Caco-2 (cell line): ENCODE measurements at regions not wholly inside any gene's neighbourhood (a gene's known extent, or its start where the extent isn't known, plus 50 kb on each side); places are given as distances from the start of the nearest gene placed in this dataset.

Experiments used
- BruUV-seq: library from RNA; stranded (reverse); fragments of 400-500 nt; replicated peaks from 2 replicates; lab custom pipeline; 2021; lab: Mats Ljungman, UMichigan
- CTCF ChIA-PET: fragments of 300-600 bp; sonication (Branson Sonifier 250); formaldehyde crosslinking; loops from one replicate; lab custom pipeline; 2022; ENCODE audit warnings: antibody characterized with exemption; lab: Charles Lee
- POLR2A ChIA-PET: fragments of 300-600 bp; sonication (Branson Sonifier 250); formaldehyde crosslinking; loops from one replicate; lab custom pipeline; 2022; ENCODE audit warnings: antibody characterized with exemption; lab: Charles Lee
- DNase-seq, 2 experiments: peaks; one replicate each; pipeline versions ENCODE4 v3.0.0 to v3.0.0-alpha.2; 2020 to 2022
- H3K27me3 ChIP-seq: replicated peaks from 2 replicates; pipeline ENCODE4 v1.6.0; 2011; ENCODE audit warnings: low read length; ENCODE audit not compliant: control insufficient read depth, insufficient read depth
- H3K36me3 ChIP-seq: 2 replicates; pipeline ENCODE4 v1.5.1; 2011; ENCODE audit warnings: low read length; ENCODE audit not compliant: control insufficient read depth, insufficient read depth
- H3K4me1 ChIP-seq: fragments of 250-450 bp; sonication (Bioruptor Pico); 2 replicates; pipeline ENCODE4 v1.5.1; 2020; ENCODE audit warnings: mild to moderate bottlenecking
- H3K4me3 ChIP-seq: 2 replicates; pipeline ENCODE4 v1.5.1; 2011; ENCODE audit warnings: low read depth, mild to moderate bottlenecking, control low read depth, low read length
- H3K9me3 ChIP-seq: fragments of 250-450 bp; sonication (Bioruptor Pico); 2 replicates; pipeline ENCODE4 v1.5.1; 2020; ENCODE audit warnings: mild to moderate bottlenecking, moderate library complexity
- H3K27ac Mint-ChIP-seq: one replicate; pipeline ENCODE4 v1.8.0; 2022; ENCODE audit warnings: mixed read lengths; ENCODE audit not compliant: unreplicated experiment
- H3K27me3 Mint-ChIP-seq: one replicate; pipeline ENCODE4 v1.8.0; 2022; ENCODE audit warnings: mixed read lengths; ENCODE audit not compliant: insufficient read depth, unreplicated experiment
- H3K36me3 Mint-ChIP-seq: one replicate; pipeline ENCODE4 v1.8.0; 2022; ENCODE audit warnings: mild to moderate bottlenecking, mixed read lengths; ENCODE audit not compliant: insufficient read depth, unreplicated experiment
- H3K4me1 Mint-ChIP-seq: one replicate; pipeline ENCODE4 v1.8.0; 2022; ENCODE audit warnings: low read depth, mixed read lengths; ENCODE audit not compliant: unreplicated experiment
- H3K4me3 Mint-ChIP-seq: one replicate; pipeline ENCODE4 v1.8.0; 2022; ENCODE audit warnings: mild to moderate bottlenecking, moderate library complexity, mixed read lengths; ENCODE audit not compliant: unreplicated experiment
- H3K9me3 Mint-ChIP-seq: one replicate; pipeline ENCODE4 v1.8.0; 2022; ENCODE audit warnings: mixed read lengths; ENCODE audit not compliant: unreplicated experiment
- CTCF ChIP-seq, 2 experiments: fragments of 200-600 bp in 1 of 2; IDR thresholded peaks; 1 replicate in 1 of 2; 2 replicates in 1 of 2; pipeline versions ENCODE4 v1.5.1 to v1.8.0; 2011 to 2022; ENCODE audit warnings: antibody characterized with exemption in 1 of 2, control low read depth in 1 of 2, inconsistent platforms in 1 of 2, low read depth in 1 of 2, low read length in 1 of 2, mild to moderate bottlenecking in 1 of 2, moderate library complexity in 1 of 2; ENCODE audit not compliant: insufficient read depth in 1 of 2, severe bottlenecking in 1 of 2, unreplicated experiment in 1 of 2
- intact Hi-C: fragments of 100-400 bp; cut with micrococcal nuclease; formaldehyde crosslinking; loops from one replicate; pipeline ENCODE4 v1.10.0; 2022; ENCODE audit not compliant: unreplicated experiment

DNA sequence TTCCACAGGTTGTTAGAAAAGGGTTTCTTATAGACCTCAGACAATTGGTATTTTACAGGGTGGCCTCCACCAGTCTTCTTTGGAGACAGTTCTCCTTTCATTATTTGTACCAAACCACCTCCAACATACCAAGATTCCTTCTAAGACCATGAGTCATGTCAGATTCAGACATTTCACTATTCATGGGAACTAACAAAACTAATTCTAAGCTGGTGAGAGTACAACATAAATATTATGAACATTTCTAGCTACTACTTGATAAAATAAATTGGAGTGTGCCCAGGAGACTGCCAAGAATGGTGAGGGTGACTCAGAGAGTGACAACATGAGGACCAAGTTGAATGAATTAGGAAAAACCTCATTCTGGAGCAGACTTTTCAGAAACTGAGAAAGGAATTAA, 494.6 kb upstream of the LRRC4C start:
- intact Hi-C loops, result no loop called here
- CTCF ChIA-PET, result no interaction called here
- Histone ChIP-seq H3K9me3 (no peaks in the 10 kb centered on the region), H3K4me3 (no peak overlapping the region), H3K4me1 (no peaks in the 10 kb centered on the region), H3K36me3 (no peaks in the 10 kb centered on the region), H3K27me3 (no peaks in the 10 kb centered on the region)
- no peak for DNase-seq
- Mint-ChIP-seq H3K4me1 (no peaks in the 10 kb centered on the region), H3K36me3 (no peaks in the 10 kb centered on the region), H3K9me3 (no peaks in the 10 kb centered on the region), H3K27me3 (no peaks in the 10 kb centered on the region), H3K27ac (no peak overlapping the region), H3K4me3 (no peak overlapping the region)
- POLR2A ChIA-PET, result no interaction called here
- no TSS peak for BruUV-seq
- TF ChIP-seq CTCF (IDR thresholded peaks at IDR 0.05; ENCODE audit: insufficient read depth in 1 of 2, low read depth in 1 of 2, low read length in 1 of 2, severe bottlenecking in 1 of 2, unreplicated experiment in 1 of 2), result no peak

- Histone ChIP-seq H3K4me1 (no peaks in the 10 kb centered on the region), H3K4me3 (no peak overlapping the region), H3K27me3 (no peaks in the 10 kb centered on the region), H3K36me3 (no peaks in the 10 kb centered on the region), H3K9me3 (no peaks in the 10 kb centered on the region)
- DNase-seq, result no peak
- Mint-ChIP-seq H3K27me3 (no peaks in the 10 kb centered on the region), H3K36me3 (no peaks in the 10 kb centered on the region), H3K27ac (no peak overlapping the region), H3K4me3 (no peak overlapping the region), H3K4me1 (no peaks in the 10 kb centered on the region), H3K9me3 (no peaks in the 10 kb centered on the region)
- no peak for TF ChIP-seq CTCF (IDR thresholded peaks at IDR 0.05; ENCODE audit: insufficient read depth in 1 of 2, low read depth in 1 of 2, low read length in 1 of 2, severe bottlenecking in 1 of 2, unreplicated experiment in 1 of 2)
- no TSS peak for BruUV-seq
- ChIA-PET CTCF (no interaction called here), POLR2A (no interaction called here)
- intact Hi-C loops, result no loop called here
Measured at GRCh38 chr11:41955066-41955465, 495.6 kb upstream of the LRRC4C start.

GRCh38 chr11:41955635-41956400, 496.4 kb upstream of the LRRC4C start:
- BruUV-seq, result no TSS peak
- no peaks in the 10 kb centered on the region for H3K9me3 Mint-ChIP-seq
- no peaks in the 10 kb centered on the region for H3K36me3 Mint-ChIP-seq
- ChIA-PET CTCF (no interaction called here), POLR2A (no interaction called here)
- H3K27me3 ChIP-seq, result no peaks in the 10 kb centered on the region
- DNase-seq, result no peak
- H3K4me3 ChIP-seq, result no peak overlapping the region
- no peaks in the 10 kb centered on the region for H3K4me1 ChIP-seq
- H3K36me3 ChIP-seq, result no peaks in the 10 kb centered on the region
- H3K9me3 ChIP-seq, result no peaks in the 10 kb centered on the region
- no peak overlapping the region for H3K27ac Mint-ChIP-seq
- intact Hi-C loops, result no loop called here
- no peak overlapping the region for H3K4me3 Mint-ChIP-seq
- TF ChIP-seq CTCF (IDR thresholded peaks at IDR 0.05; ENCODE audit: insufficient read depth in 1 of 2, low read depth in 1 of 2, low read length in 1 of 2, severe bottlenecking in 1 of 2, unreplicated experiment in 1 of 2), result no peak
- no peaks in the 10 kb centered on the region for H3K4me1 Mint-ChIP-seq
- peaks cover 3% of the 10 kb centered on the region for H3K27me3 Mint-ChIP-seq
